Activated T-helper 2 cell treated with anti-CD3 and anti-CD28 coated beads, Interferon-gamma antibody, Interleukin-2, Interleukin-4, amounts not matched to agents 10 μg/mL and 5 μg/mL and 100 μg/mL, durations not matched to agents 14 hours and 24 hours and 36 hours (primary cell): ENCODE measurements at regions not wholly inside any gene's neighbourhood (a gene's known extent, or its start where the extent isn't known, plus 50 kb on each side); places are given as distances from the start of the nearest gene placed in this dataset.

Source experiments
- DNase-seq: peaks from one replicate; pipeline ENCODE4 v3.0.0; 2021; ENCODE audit warnings: low spot score
- H3K27ac Mint-ChIP-seq: one replicate; pipeline ENCODE4 v1.8.0; 2021; ENCODE audit warnings: mixed read lengths
- H3K27me3 Mint-ChIP-seq: one replicate; pipeline ENCODE4 v1.8.0; 2021; ENCODE audit warnings: low read depth, mixed read lengths
- H3K36me3 Mint-ChIP-seq: one replicate; pipeline ENCODE4 v1.8.0; 2021; ENCODE audit warnings: low read depth, mixed read lengths
- H3K4me1 Mint-ChIP-seq: one replicate; pipeline ENCODE4 v1.8.0; 2021; ENCODE audit warnings: low read depth, mixed read lengths
- H3K4me3 Mint-ChIP-seq: one replicate; pipeline ENCODE4 v1.8.0; 2021; ENCODE audit warnings: low read depth, mild to moderate bottlenecking, moderate library complexity, mixed read lengths
- H3K9me3 Mint-ChIP-seq: one replicate; pipeline ENCODE4 v1.8.0; 2021; ENCODE audit warnings: mixed read lengths
- intact Hi-C: fragments of 100-400 bp; cut with micrococcal nuclease; formaldehyde crosslinking; loops from one replicate; pipeline ENCODE4 v1.15.1; 2023

- no peak for DNase-seq
- no peak overlapping the region for H3K27ac Mint-ChIP-seq
- no peaks in the 10 kb centered on the region for H3K4me1 Mint-ChIP-seq
- intact Hi-C loops = no loop called here
- no peaks in the 10 kb centered on the region for H3K27me3 Mint-ChIP-seq
- no peak overlapping the region for H3K4me3 Mint-ChIP-seq
- no peaks in the 10 kb centered on the region for H3K9me3 Mint-ChIP-seq
- H3K36me3 Mint-ChIP-seq = no peaks in the 10 kb centered on the region
Measured at GRCh38 chr6:147905711-147906110, 397.2 kb downstream of the SAMD5 start.

GRCh38 chr6:147906361-147906760, 397.9 kb downstream of the SAMD5 start:
- intact Hi-C loops = no loop called here
- Mint-ChIP-seq H3K4me1 (no peaks in the 10 kb centered on the region), H3K27ac (no peak overlapping the region), H3K9me3 (no peaks in the 10 kb centered on the region), H3K4me3 (no peak overlapping the region), H3K36me3 (no peaks in the 10 kb centered on the region), H3K27me3 (no peaks in the 10 kb centered on the region)
- DNase-seq = no peak

- no peak overlapping the region for H3K27ac Mint-ChIP-seq
Measured at GRCh38 chr6:147909640-147910039, 401.1 kb downstream of the SAMD5 start.

DNA sequence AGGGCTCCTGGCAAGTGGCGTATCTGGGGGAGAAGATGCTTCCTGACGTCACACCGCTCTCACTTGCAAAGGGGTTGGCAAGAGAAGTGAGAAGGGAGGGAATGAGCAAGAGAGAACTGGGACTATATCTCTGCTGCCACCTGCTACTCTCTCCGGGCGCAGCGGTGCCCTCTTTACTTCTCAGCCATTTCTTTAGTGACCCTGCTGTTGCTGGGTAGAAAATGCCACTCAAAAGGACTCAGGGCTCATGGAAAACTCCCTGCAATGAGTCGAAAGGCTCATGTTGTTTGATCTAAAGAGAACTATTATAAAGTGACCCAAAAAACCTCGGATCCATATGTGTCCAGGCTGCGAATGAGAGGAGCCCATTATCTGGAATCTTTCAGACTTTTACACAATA, 401.8 kb downstream of the SAMD5 start:
- Mint-ChIP-seq H3K27ac (no peak overlapping the region), H3K27me3 (no peaks in the 10 kb centered on the region), H3K4me1 (no peaks in the 10 kb centered on the region), H3K36me3 (no peaks in the 10 kb centered on the region), H3K4me3 (no peak overlapping the region), H3K9me3 (no peaks in the 10 kb centered on the region)
- intact Hi-C loops = no loop called here
- DNase-seq = no peak

More at GRCh38 chr6:147909640-147910039, 401.1 kb downstream of the SAMD5 start:
- no peaks in the 10 kb centered on the region for H3K36me3 Mint-ChIP-seq
- no peak for DNase-seq
- no peaks in the 10 kb centered on the region for H3K9me3 Mint-ChIP-seq
- H3K4me3 Mint-ChIP-seq = no peak overlapping the region
- H3K4me1 Mint-ChIP-seq = no peaks in the 10 kb centered on the region
- H3K27me3 Mint-ChIP-seq = no peaks in the 10 kb centered on the region
- intact Hi-C loops = no loop called here

DNA sequence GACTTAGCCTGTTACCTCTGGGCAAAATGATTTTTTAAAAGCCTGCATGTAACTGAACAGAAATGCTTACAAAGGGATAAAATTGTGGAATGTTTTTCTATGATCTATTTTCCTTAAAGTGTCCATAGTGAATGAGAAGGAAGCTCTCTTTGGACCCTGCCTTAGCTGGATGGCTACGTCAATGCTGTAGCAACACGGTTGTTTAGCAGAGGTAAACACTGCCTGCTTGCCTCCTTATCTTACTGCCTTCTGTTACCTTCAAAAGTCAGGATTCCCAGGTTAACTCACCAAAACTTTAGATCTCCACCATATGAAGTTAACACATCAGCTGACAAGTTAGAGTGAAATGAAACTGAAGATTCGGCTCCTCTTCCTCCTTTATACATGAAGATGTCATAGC, 402.6 kb downstream of the SAMD5 start:
- H3K4me3 Mint-ChIP-seq = no peak overlapping the region
- no peaks in the 10 kb centered on the region for H3K27me3 Mint-ChIP-seq
- intact Hi-C loops = no loop called here
- H3K36me3 Mint-ChIP-seq = no peaks in the 10 kb centered on the region
- DNase-seq = no peak
- H3K27ac Mint-ChIP-seq = no peak overlapping the region
- H3K4me1 Mint-ChIP-seq = no peaks in the 10 kb centered on the region
- no peaks in the 10 kb centered on the region for H3K9me3 Mint-ChIP-seq

DNA sequence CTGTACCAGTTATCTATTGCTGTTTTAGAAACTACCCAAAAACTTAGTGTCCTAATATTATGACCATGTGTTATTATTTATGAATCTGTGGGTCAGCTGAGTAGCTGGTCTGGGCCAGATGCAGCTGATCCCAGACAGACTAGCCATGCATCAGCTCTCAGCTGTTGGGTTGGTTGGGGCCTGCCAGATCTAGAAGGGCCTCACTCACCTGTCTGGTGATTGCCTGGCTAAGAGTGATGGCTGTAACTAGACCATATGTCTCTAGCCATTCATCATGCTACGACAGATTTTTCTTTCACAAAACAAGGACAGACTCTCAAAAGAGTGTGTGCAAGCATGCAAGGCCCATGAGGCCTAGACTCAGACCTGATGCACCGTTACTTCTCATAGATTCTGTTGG, 403.2 kb downstream of the SAMD5 start:
- Mint-ChIP-seq H3K27me3 (no peaks in the 10 kb centered on the region), H3K4me3 (no peak overlapping the region), H3K4me1 (no peaks in the 10 kb centered on the region), H3K9me3 (no peaks in the 10 kb centered on the region), H3K36me3 (no peaks in the 10 kb centered on the region), H3K27ac (no peak overlapping the region)
- DNase-seq = no peak
- intact Hi-C loops = no loop called here

GRCh38 chr6:147922799-147923198, 414.3 kb downstream of the SAMD5 start:
- DNase-seq = no peak
- no peaks in the 10 kb centered on the region for H3K4me1 Mint-ChIP-seq
- no peaks in the 10 kb centered on the region for H3K36me3 Mint-ChIP-seq
- intact Hi-C loops = no loop called here
- H3K9me3 Mint-ChIP-seq = peaks cover 19% of the 10 kb centered on the region
- H3K4me3 Mint-ChIP-seq = no peak overlapping the region
- no peaks in the 10 kb centered on the region for H3K27me3 Mint-ChIP-seq
- H3K27ac Mint-ChIP-seq = no peak overlapping the region

DNA sequence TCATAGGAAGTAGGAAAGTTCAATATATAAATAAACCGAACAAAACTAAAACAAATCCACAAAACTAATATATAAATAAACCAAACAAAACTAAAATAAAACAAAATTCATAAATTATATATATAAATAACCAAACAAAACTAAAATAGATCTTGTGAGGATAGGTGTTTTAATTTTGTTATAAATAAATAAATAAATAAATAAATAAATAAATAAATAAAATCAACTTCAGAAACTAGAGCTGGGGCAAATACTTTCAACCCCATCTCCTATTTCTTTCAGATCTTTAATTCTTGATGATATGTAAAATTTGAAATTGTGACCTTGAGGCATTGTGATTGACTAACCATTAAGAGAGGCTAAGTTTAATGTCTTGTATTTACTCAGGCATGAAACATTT, 416.1 kb downstream of the SAMD5 start:
- no peaks in the 10 kb centered on the region for H3K36me3 Mint-ChIP-seq
- peaks cover 24% of the 10 kb centered on the region for H3K9me3 Mint-ChIP-seq
- H3K27ac Mint-ChIP-seq = no peak overlapping the region
- no peak overlapping the region for H3K4me3 Mint-ChIP-seq
- H3K27me3 Mint-ChIP-seq = no peaks in the 10 kb centered on the region
- intact Hi-C loops = no loop called here
- no peak for DNase-seq
- H3K4me1 Mint-ChIP-seq = no peaks in the 10 kb centered on the region

- no peaks in the 10 kb centered on the region for H3K36me3 Mint-ChIP-seq
- H3K9me3 Mint-ChIP-seq = peaks cover 28% of the 10 kb centered on the region
- no peak overlapping the region for H3K4me3 Mint-ChIP-seq
- no peaks in the 10 kb centered on the region for H3K27me3 Mint-ChIP-seq
- H3K4me1 Mint-ChIP-seq = no peaks in the 10 kb centered on the region
- intact Hi-C loops = no loop called here
- no peak for DNase-seq
- H3K27ac Mint-ChIP-seq = no peak overlapping the region
Measured at GRCh38 chr6:147925826-147926225, 416.8 kb upstream of the SASH1 start.

- no peak for DNase-seq
- no peaks in the 10 kb centered on the region for H3K27me3 Mint-ChIP-seq
- H3K9me3 Mint-ChIP-seq = peaks cover 24% of the 10 kb centered on the region
- H3K4me1 Mint-ChIP-seq = no peaks in the 10 kb centered on the region
- H3K27ac Mint-ChIP-seq = no peak overlapping the region
- intact Hi-C loops = no loop called here
- H3K36me3 Mint-ChIP-seq = no peaks in the 10 kb centered on the region
- no peak overlapping the region for H3K4me3 Mint-ChIP-seq
Measured at GRCh38 chr6:147930745-147931144, 411.9 kb upstream of the SASH1 start.

DNA sequence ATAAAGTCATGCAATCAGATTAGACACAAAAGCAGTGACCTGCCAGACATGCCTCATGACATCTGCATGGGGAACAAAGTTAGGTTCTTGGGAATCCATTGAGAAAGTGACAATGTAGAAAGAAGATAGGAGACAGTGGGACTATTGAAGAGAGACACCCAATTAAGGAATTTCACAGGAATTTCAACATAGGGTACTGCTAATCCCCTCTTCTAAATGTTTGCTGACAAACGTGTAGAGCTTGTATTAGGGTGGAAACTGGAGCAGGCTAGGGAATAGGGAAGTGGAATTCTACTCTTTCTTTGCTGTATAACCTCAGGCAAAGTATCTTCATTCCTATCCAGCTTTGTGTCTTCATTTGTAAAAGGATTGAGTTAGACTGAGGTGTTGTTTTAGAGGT, 409.4 kb upstream of the SASH1 start:
- Mint-ChIP-seq H3K4me1 (no peaks in the 10 kb centered on the region), H3K27ac (no peak overlapping the region), H3K4me3 (no peak overlapping the region), H3K27me3 (no peaks in the 10 kb centered on the region), H3K9me3 (peaks cover 11% of the 10 kb centered on the region), H3K36me3 (no peaks in the 10 kb centered on the region)
- DNase-seq = no peak
- intact Hi-C loops = no loop called here

DNA sequence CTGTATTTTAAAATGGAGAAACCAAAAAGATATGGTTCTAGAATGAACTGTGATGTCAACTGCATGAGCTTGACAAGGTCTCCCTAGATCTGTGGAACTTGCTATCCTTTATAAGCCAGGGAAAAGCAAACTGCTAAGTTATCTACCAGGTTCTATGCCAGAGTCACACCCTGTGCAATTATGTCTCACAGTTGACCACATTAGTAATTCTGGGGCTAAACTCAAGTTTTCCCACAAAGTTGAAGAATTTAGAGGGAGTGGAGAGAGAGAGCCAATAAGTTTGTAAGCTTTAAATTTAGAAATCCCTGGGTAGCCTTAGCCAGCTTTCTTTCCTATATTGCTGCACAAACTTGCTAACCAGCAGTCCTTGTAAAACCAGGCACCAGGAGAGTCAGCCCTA, 407.0 kb upstream of the SASH1 start:
- no peak overlapping the region for H3K27ac Mint-ChIP-seq
- no peak for DNase-seq
- no peaks in the 10 kb centered on the region for H3K27me3 Mint-ChIP-seq
- intact Hi-C loops = no loop called here
- no peak overlapping the region for H3K4me3 Mint-ChIP-seq
- no peaks in the 10 kb centered on the region for H3K4me1 Mint-ChIP-seq
- no peaks in the 10 kb centered on the region for H3K9me3 Mint-ChIP-seq
- no peaks in the 10 kb centered on the region for H3K36me3 Mint-ChIP-seq

GRCh38 chr6:147936703-147937470, 405.8 kb upstream of the SASH1 start:
- no peak for DNase-seq
- H3K4me3 Mint-ChIP-seq = no peak overlapping the region
- H3K4me1 Mint-ChIP-seq = no peaks in the 10 kb centered on the region
- H3K36me3 Mint-ChIP-seq = no peaks in the 10 kb centered on the region
- no peaks in the 10 kb centered on the region for H3K27me3 Mint-ChIP-seq
- intact Hi-C loops = no loop called here
- no peak overlapping the region for H3K27ac Mint-ChIP-seq
- H3K9me3 Mint-ChIP-seq = no peaks in the 10 kb centered on the region

- no peak for DNase-seq
- Mint-ChIP-seq H3K4me1 (no peaks in the 10 kb centered on the region), H3K4me3 (no peak overlapping the region), H3K9me3 (no peaks in the 10 kb centered on the region), H3K27ac (no peak overlapping the region), H3K27me3 (no peaks in the 10 kb centered on the region), H3K36me3 (no peaks in the 10 kb centered on the region)
- intact Hi-C loops = no loop called here
Measured at GRCh38 chr6:147941143-147941542, 401.5 kb upstream of the SASH1 start.
